Esophagus muscularis mucosa (tissue), 4 donors: ENCODE measurements at regions not wholly inside any gene's neighbourhood (a gene's known extent, or its start where the extent isn't known, plus 50 kb on each side); places are given as distances from the start of the nearest gene placed in this dataset.

Experiments
- DNase-seq: peaks from one replicate; pipeline ENCODE4 v3.0.0-alpha.2; 2017; ENCODE audit errors: extremely low spot score
- H3K27ac ChIP-seq, 4 donors: fragments of 200-600 bp; sonication (generic); replicated peaks in 1 of 4; 1 replicate in 3 of 4; 2 replicates in 1 of 4; pipeline ENCODE4 v1.5.1; 2016 to 2019; ENCODE audit warnings: mild to moderate bottlenecking in 1 of 4
- H3K27me3 ChIP-seq, 4 donors: fragments of 200-600 bp; sonication (generic); one replicate each; pipeline versions ENCODE4 v1.5.1 to v1.6.0; 2016 to 2019
- H3K36me3 ChIP-seq, 4 donors: fragments of 200-600 bp; sonication (generic); one replicate each; pipeline ENCODE4 v1.5.1; 2016 to 2019
- H3K4me1 ChIP-seq, 4 donors: fragments of 200-600 bp; sonication (generic); one replicate each; pipeline ENCODE4 v1.5.1; 2016 to 2019
- H3K4me3 ChIP-seq, 4 donors: fragments of 200-600 bp; sonication (generic); 1 replicate in 2 of 4; 2 replicates in 2 of 4; pipeline ENCODE4 v1.5.1; 2016 to 2019; ENCODE audit warnings: mild to moderate bottlenecking in 4 of 4, moderate library complexity in 1 of 4
- H3K9me3 ChIP-seq, 4 donors: fragments of 200-600 bp; sonication (generic); 1 replicate in 3 of 4; 2 replicates in 1 of 4; pipeline ENCODE4 v1.5.1; 2016 to 2019
- EP300 ChIP-seq: sonication (generic); formaldehyde crosslinking; IDR thresholded peaks from one replicate; pipeline ENCODE4 v1.6.1; 2017; ENCODE audit warnings: antibody characterized with exemption
- POLR2A ChIP-seq: fragments of 450-650 bp; IDR thresholded peaks from one replicate; pipeline ENCODE4 v1.6.1; 2017; ENCODE audit warnings: antibody characterized with exemption, moderate library complexity, mild to moderate bottlenecking, low read depth
- POLR2AphosphoS5 ChIP-seq, 2 donors: sonication (generic); formaldehyde crosslinking; IDR thresholded peaks; one replicate each; pipeline ENCODE4 v1.6.1; 2017; ENCODE audit warnings: antibody characterized with exemption in 2 of 2
- WGBS: methylation state at CpG from one replicate; pipeline ENCODE4 v1.1.5; 2018; 5-methylcytosine and 5-hydroxymethylcytosine counted together
- intact Hi-C: fragments of 100-400 bp; cut with DNase I; formaldehyde crosslinking; loops from one replicate; pipeline ENCODE4 v1.15.1; 2023
- TF ChIP-seq, protein P1 (sequence below), 3 experiments: fragments of 200-600 bp in 2 of 3; fragments of 450-650 bp in 1 of 3; sonication (generic) in 2 of 3; IDR thresholded peaks; one replicate each; pipeline ENCODE4 v1.5.1; 2017 to 2019; ENCODE audit warnings: antibody characterized with exemption in 3 of 3, mild to moderate bottlenecking in 2 of 3, moderate library complexity in 1 of 3

- Histone ChIP-seq H3K9me3 (no peaks in the 10 kb centered on the region), H3K36me3 (no peaks in the 10 kb centered on the region), H3K4me3 (no peak overlapping the region), H3K27ac (no peak overlapping the region), H3K4me1 (peaks cover 0 to 11% (median 8%) of the 10 kb centered on the region in 4 donors), H3K27me3 (peaks cover 0 to 4% (median 0%) of the 10 kb centered on the region in 4 donors)
- TF ChIP-seq, protein P1, sequence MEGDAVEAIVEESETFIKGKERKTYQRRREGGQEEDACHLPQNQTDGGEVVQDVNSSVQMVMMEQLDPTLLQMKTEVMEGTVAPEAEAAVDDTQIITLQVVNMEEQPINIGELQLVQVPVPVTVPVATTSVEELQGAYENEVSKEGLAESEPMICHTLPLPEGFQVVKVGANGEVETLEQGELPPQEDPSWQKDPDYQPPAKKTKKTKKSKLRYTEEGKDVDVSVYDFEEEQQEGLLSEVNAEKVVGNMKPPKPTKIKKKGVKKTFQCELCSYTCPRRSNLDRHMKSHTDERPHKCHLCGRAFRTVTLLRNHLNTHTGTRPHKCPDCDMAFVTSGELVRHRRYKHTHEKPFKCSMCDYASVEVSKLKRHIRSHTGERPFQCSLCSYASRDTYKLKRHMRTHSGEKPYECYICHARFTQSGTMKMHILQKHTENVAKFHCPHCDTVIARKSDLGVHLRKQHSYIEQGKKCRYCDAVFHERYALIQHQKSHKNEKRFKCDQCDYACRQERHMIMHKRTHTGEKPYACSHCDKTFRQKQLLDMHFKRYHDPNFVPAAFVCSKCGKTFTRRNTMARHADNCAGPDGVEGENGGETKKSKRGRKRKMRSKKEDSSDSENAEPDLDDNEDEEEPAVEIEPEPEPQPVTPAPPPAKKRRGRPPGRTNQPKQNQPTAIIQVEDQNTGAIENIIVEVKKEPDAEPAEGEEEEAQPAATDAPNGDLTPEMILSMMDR (IDR thresholded peaks at IDR 0.05): no peak
- TF ChIP-seq POLR2A (no peak), POLR2AphosphoS5 (IDR thresholded peaks at IDR 0.05) (no peak), EP300 (no peak)
- intact Hi-C loops: no loop called here
- 79% methylated on average over 12 of the region's 13 CpGs for WGBS
- no peak for DNase-seq
These were observed 203.4 kb downstream of the GADD45G start for GRCh38 chr9:89808076-89808755.

- peaks cover 0 to 8% (median 6%) of the 10 kb centered on the region in 4 donors for H3K4me1 ChIP-seq
- intact Hi-C loops: no loop called here
- no peak overlapping the region for H3K27ac ChIP-seq
- no peaks in the 10 kb centered on the region for H3K36me3 ChIP-seq
- H3K4me3 ChIP-seq: no peak overlapping the region
- 96% methylated on average over 11 of the region's 12 CpGs for WGBS
- no peaks in the 10 kb centered on the region for H3K9me3 ChIP-seq
- TF ChIP-seq EP300 (no peak), POLR2AphosphoS5 (IDR thresholded peaks at IDR 0.05) (no peak), POLR2A (no peak)
- TF ChIP-seq, protein P1 (IDR thresholded peaks at IDR 0.05): no peak
- no peak for DNase-seq
- H3K27me3 ChIP-seq: peaks cover 0 to 4% (median 0%) of the 10 kb centered on the region in 4 donors
These were observed 204.0 kb downstream of the GADD45G start for GRCh38 chr9:89808756-89809181.

- TF ChIP-seq, protein P1 (IDR thresholded peaks at IDR 0.05): no peak
- peaks cover 0 to 4% (median 0%) of the 10 kb centered on the region in 4 donors for H3K27me3 ChIP-seq
- 69% methylated on average over 7 of the region's 7 CpGs for WGBS
- H3K4me3 ChIP-seq: no peak overlapping the region
- peaks cover 0 to 14% (median 6%) of the 10 kb centered on the region in 4 donors for H3K4me1 ChIP-seq
- H3K9me3 ChIP-seq: no peaks in the 10 kb centered on the region
- intact Hi-C loops: no loop called here
- no peak overlapping the region for H3K27ac ChIP-seq
- DNase-seq: no peak
- H3K36me3 ChIP-seq: no peaks in the 10 kb centered on the region
These were observed 205.6 kb downstream of the GADD45G start for GRCh38 chr9:89810431-89810830.

DNA sequence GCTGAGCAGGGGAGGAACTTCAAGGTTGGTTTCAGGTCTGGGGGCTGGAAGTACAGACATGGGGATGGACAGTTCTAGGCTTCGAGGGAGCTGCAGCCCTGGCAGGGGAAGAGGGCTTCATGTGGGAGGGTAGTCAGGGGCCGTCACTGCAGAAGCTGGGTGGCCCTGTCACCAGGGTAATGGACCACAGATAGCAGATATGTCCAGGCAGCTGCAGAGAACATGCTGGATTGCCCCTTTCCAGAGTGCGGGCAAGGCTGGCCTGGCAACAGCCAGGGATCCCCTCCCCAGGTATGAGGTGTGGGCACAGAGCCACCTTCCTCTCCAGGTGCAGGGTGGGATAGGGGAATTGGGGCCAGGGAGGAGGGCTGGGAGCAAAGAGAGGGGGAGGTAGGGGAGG lies 206.5 kb downstream of the GADD45G start:
- Histone ChIP-seq H3K36me3 (no peaks in the 10 kb centered on the region), H3K27ac (no peak overlapping the region), H3K4me1 (peaks cover 0 to 22% (median 9%) of the 10 kb centered on the region in 4 donors), H3K27me3 (peaks cover 0 to 4% (median 0%) of the 10 kb centered on the region in 4 donors), H3K4me3 (no peak overlapping the region), H3K9me3 (no peaks in the 10 kb centered on the region)
- 90% methylated on average over 2 of the region's 3 CpGs for WGBS
- no peak for TF ChIP-seq POLR2A
- TF ChIP-seq POLR2AphosphoS5 (IDR thresholded peaks at IDR 0.05): no peak
- TF ChIP-seq, protein P1 (IDR thresholded peaks at IDR 0.05): no peak
- TF ChIP-seq EP300: no peak
- intact Hi-C loops: no loop called here
- no peak for DNase-seq
